Neuron (in vitro differentiated cells): ENCODE measurements at regions not wholly inside any gene's neighbourhood (a gene's known extent, or its start where the extent isn't known, plus 50 kb on each side); places are given as distances from the start of the nearest gene placed in this dataset.
"Not testable (repeated sequence)": the region's sequence is repeated elsewhere in the genome, so short reads cannot be mapped to it uniquely, and the experiment has no call there.

Experiments
- H2AFZ ChIP-seq: one replicate; pipeline ENCODE4 v1.6.1; 2013; ENCODE audit warnings: low read depth, mild to moderate bottlenecking, inconsistent platforms, low read length, moderate library complexity
- H3K27me3 ChIP-seq: one replicate; pipeline ENCODE4 v1.6.1; 2013; ENCODE audit warnings: low read length; ENCODE audit not compliant: insufficient read depth
- H3K36me3 ChIP-seq: one replicate; pipeline ENCODE4 v1.6.1; 2013; ENCODE audit warnings: low read length; ENCODE audit not compliant: insufficient read depth
- H3K4me1 ChIP-seq: one replicate; pipeline ENCODE4 v1.6.1; 2013; ENCODE audit warnings: low read length; ENCODE audit not compliant: insufficient read depth
- H3K4me3 ChIP-seq: 2 replicates; pipeline ENCODE4 v1.5.1; 2013; ENCODE audit warnings: mild to moderate bottlenecking, low read length, moderate library complexity
- H3K9me3 ChIP-seq: one replicate; pipeline ENCODE4 v1.6.1; 2013; ENCODE audit warnings: low read length

GRCh38 chr7:4319280-4319679 is 362.8 kb upstream of the FOXK1 start:
- H3K27me3 ChIP-seq = no peaks in the 10 kb centered on the region
- no peaks in the 10 kb centered on the region for H3K4me1 ChIP-seq
- H3K4me3 ChIP-seq = no peak overlapping the region
- H2AFZ ChIP-seq = no peak overlapping the region
- no peaks in the 10 kb centered on the region for H3K36me3 ChIP-seq
- H3K9me3 ChIP-seq = no peaks in the 10 kb centered on the region

- H2AFZ ChIP-seq = no peak overlapping the region
- no peaks in the 10 kb centered on the region for H3K9me3 ChIP-seq
- H3K4me1 ChIP-seq = no peaks in the 10 kb centered on the region
- no peaks in the 10 kb centered on the region for H3K36me3 ChIP-seq
- no peaks in the 10 kb centered on the region for H3K27me3 ChIP-seq
- H3K4me3 ChIP-seq = no peak overlapping the region
Observed at GRCh38 chr7:4325732-4326131, 356.4 kb upstream of the FOXK1 start.

DNA sequence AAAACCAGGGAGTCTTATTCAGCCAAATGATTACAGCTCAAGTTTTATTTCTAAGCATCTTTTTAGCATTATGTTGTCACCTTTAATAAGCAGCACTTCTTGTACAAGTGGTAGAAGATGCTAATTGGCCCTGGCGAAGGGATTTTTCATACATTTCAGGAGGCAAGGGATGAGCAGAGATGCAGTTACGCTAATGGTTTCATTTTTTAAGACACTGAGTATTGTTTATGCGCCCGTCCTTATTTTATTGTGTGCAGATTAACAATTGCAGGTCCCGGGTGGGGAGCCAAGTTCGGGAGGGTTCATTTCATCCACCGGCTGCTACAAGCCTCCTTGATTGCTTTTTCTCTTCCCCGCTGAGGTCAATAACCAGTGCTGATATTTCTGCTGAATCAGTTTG is 350.4 kb upstream of the FOXK1 start:
- H3K9me3 ChIP-seq = no peaks in the 10 kb centered on the region
- H2AFZ ChIP-seq = no peak overlapping the region

DNA sequence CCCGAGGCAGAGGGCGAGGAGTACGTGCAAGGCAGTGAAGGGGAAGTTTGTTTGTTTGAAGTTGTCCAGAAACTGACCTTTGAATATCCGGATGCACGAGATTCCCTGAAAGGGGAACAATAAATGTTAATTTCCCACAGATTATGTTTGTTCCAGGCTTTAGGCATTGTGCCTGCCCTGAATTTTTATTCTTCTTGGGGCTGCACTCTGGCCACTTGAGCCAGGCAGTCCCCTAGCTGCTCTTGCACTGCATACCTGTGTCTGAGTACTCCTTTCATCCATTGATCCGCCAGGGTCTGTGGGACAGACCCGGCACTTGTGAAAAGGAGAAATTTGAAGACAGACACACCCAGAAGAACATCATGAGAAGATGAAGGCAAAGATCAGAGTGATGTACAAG is 343.5 kb upstream of the FOXK1 start:
- Histone ChIP-seq H3K9me3 (peaks cover 6% of the 10 kb centered on the region), H2AFZ (no peak overlapping the region), H3K27me3 (no peaks in the 10 kb centered on the region), H3K4me3 (no peak overlapping the region), H3K36me3 (no peaks in the 10 kb centered on the region), H3K4me1 (peaks cover 4% of the 10 kb centered on the region)

More for the DNA sequence above, 350.4 kb upstream of the FOXK1 start:
- H3K4me3 ChIP-seq = no peak overlapping the region
- H3K36me3 ChIP-seq = no peaks in the 10 kb centered on the region
- H3K27me3 ChIP-seq = no peaks in the 10 kb centered on the region
- H3K4me1 ChIP-seq = no peaks in the 10 kb centered on the region

DNA sequence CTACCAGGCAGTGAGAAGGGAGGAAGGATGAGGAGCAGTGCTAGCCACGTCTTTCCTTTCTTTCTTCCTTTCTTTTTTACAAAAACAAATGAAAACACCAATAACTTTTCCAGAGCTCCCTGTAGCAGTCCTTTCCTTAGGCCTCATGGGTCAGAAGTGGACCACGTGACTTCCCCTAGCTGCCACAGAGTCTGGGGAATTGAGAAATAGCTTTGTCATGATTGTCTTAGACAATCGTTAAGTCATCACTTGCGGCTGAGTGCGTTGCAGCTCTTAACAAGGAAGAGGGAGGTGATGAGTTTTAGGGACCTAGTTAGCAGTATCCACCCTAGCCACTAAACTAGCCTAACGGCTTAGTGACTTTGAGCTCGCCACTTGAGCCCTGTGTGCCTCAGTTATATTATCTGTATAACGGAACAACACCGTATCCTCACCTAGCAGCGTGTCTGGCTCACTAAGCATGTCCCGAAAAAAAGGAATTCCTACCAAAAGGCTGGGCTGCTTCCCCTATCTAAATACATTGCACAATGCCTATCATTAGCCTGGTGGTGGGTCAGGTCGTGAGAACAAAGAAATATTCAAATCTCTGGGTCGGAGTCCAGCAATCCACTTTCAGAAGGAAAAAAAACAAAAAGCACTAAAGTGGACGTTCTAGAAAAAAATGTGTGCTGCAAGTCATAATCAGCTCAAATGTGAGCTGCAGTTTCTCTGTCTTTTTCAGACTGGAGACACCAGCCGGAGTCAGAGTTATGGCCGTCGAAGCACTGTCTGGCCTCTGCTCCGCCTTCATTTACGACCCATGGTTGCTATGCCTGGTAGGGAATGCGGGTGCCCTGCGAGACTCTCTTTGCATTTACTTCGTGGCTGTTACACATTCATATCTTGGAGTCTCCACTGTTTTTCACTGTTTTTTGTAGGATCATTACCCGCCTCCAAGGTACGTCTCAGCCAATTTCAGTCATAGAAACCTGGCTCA is 338.5 kb upstream of the FOXK1 start:
- no peak overlapping the region for H2AFZ ChIP-seq
- H3K9me3 ChIP-seq = no peaks in the 10 kb centered on the region
- H3K27me3 ChIP-seq = no peaks in the 10 kb centered on the region
- H3K4me3 ChIP-seq = no peak overlapping the region
- no peaks in the 10 kb centered on the region for H3K4me1 ChIP-seq
- H3K36me3 ChIP-seq = no peaks in the 10 kb centered on the region

DNA sequence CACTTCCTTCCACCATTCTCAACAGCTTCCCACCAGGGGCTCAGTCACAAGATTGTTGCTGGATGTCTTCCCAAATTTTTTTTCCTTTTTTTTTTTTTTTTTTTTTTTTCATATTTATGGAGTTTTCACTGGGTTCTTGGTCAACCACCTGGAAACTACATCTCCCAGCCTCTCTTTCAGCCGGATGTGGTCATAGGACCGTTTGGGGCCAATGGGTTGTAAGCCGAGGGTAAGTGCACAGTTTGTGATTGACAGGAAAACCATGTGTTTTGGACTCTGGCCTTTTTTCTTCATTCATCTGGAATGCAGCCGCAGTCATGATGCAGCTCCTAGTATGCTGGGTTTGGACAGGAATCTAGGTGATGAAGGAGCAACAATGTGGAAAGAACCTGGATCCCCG is 337.1 kb upstream of the FOXK1 start:
- H3K27me3 ChIP-seq = no peaks in the 10 kb centered on the region
- no peaks in the 10 kb centered on the region for H3K36me3 ChIP-seq
- no peak overlapping the region for H2AFZ ChIP-seq
- no peaks in the 10 kb centered on the region for H3K9me3 ChIP-seq
- no peak overlapping the region for H3K4me3 ChIP-seq
- H3K4me1 ChIP-seq = no peaks in the 10 kb centered on the region

- H3K27me3 ChIP-seq = no peaks in the 10 kb centered on the region
- H3K9me3 ChIP-seq = no peaks in the 10 kb centered on the region
- H3K4me3 ChIP-seq = no peak overlapping the region
- no peaks in the 10 kb centered on the region for H3K36me3 ChIP-seq
- no peak overlapping the region for H2AFZ ChIP-seq
- H3K4me1 ChIP-seq = no peaks in the 10 kb centered on the region
Observed at GRCh38 chr7:4352069-4352468, 330.0 kb upstream of the FOXK1 start.

- Histone ChIP-seq H3K9me3 (peaks cover 4% of the 10 kb centered on the region), H3K36me3 (no peaks in the 10 kb centered on the region), H3K4me1 (no peaks in the 10 kb centered on the region), H3K27me3 (no peaks in the 10 kb centered on the region), H2AFZ (no peak overlapping the region), H3K4me3 (no peak overlapping the region)
Observed at GRCh38 chr7:4361774-4362173, 320.3 kb upstream of the FOXK1 start.

GRCh38 chr7:4383584-4383983 is 298.5 kb upstream of the FOXK1 start:
- no peaks in the 10 kb centered on the region for H3K27me3 ChIP-seq
- H2AFZ ChIP-seq = no peak overlapping the region
- H3K36me3 ChIP-seq = no peaks in the 10 kb centered on the region
- no peaks in the 10 kb centered on the region for H3K4me1 ChIP-seq
- peaks cover 2% of the 10 kb centered on the region for H3K9me3 ChIP-seq
- no peak overlapping the region for H3K4me3 ChIP-seq

- Histone ChIP-seq H3K27me3 (no peaks in the 10 kb centered on the region), H3K4me3 (no peak overlapping the region), H3K9me3 (no peaks in the 10 kb centered on the region), H3K4me1 (no peaks in the 10 kb centered on the region), H3K36me3 (no peaks in the 10 kb centered on the region), H2AFZ (no peak overlapping the region)
Observed at GRCh38 chr7:4386190-4386589, 295.9 kb upstream of the FOXK1 start.

- not testable (repeated sequence) for H3K4me1 ChIP-seq, H2AFZ ChIP-seq, H3K9me3 ChIP-seq, H3K27me3 ChIP-seq, H3K4me3 ChIP-seq, H3K36me3 ChIP-seq
Observed at GRCh38 chr7:4391103-4391502, 291.0 kb upstream of the FOXK1 start.

DNA sequence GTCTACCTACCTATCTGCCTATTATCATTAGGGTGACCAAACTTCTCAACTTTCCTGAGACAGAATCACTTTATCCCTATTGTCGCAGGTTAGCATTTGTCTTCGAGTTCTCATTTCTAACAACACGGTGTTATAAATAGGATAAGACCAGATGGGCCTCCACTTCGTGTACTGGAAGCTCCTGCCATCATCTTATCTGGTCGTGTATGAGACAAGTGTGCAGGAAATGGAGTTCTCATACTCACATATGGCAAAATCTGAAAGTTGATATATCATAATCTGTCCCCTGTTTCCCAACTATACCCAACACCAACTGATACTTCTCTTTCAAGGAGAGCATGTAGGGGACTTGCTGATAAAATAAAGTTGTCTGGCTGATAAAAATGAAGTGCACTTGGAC is 287.4 kb upstream of the FOXK1 start:
- no peak overlapping the region for H3K4me3 ChIP-seq
- H3K27me3 ChIP-seq = no peaks in the 10 kb centered on the region
- H3K36me3 ChIP-seq = no peaks in the 10 kb centered on the region
- H3K4me1 ChIP-seq = no peaks in the 10 kb centered on the region
- H3K9me3 ChIP-seq = no peaks in the 10 kb centered on the region
- no peak overlapping the region for H2AFZ ChIP-seq

DNA sequence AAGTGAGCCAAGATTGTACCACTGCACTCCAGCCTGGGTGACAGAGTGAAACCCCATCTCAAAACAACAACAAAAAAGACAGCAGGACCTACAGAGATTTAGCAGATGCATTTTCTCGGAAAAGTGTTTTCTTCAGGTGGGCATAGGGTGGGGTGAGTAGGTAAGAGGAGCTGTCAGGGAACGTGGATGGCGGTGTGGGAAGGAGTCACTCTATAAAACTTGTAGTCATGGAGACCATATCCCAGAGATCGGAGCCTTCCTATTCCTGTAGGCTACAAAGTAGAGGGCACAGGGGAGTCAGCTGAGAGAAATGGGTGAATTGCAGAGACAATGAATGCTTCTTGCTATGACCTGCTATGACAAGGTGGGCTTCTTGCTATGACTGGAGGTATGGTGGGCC is 283.0 kb upstream of the FOXK1 start:
- H3K27me3 ChIP-seq = no peaks in the 10 kb centered on the region
- no peaks in the 10 kb centered on the region for H3K4me1 ChIP-seq
- no peak overlapping the region for H2AFZ ChIP-seq
- no peaks in the 10 kb centered on the region for H3K9me3 ChIP-seq
- H3K36me3 ChIP-seq = no peaks in the 10 kb centered on the region
- no peak overlapping the region for H3K4me3 ChIP-seq

DNA sequence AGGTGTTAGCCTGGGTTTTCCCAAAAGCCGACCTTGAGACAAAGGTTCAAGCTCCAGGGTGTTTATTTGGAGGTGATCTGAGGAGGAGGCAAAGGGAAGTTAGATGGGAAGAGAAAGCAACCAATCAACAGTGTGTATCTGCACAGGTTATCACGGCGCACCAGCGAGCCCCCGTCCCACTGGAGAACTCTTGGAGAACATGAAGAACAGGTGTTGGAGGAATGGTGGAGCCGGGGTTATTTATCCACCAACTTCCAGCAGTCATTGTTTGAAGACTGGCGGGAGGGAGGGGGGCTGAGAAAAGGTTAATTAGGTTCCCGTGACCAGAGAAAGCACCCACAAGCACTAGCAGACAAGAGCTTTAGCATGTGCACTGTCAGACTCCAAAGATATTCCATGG is 282.5 kb upstream of the FOXK1 start:
- no peaks in the 10 kb centered on the region for H3K9me3 ChIP-seq
- no peak overlapping the region for H2AFZ ChIP-seq
- H3K4me1 ChIP-seq = no peaks in the 10 kb centered on the region
- no peak overlapping the region for H3K4me3 ChIP-seq
- H3K36me3 ChIP-seq = no peaks in the 10 kb centered on the region
- no peaks in the 10 kb centered on the region for H3K27me3 ChIP-seq
